Stimulated activated CD8-positive, alpha-beta memory T cell treated with anti-CD3 and anti-CD28 coated beads, Interleukin-15, amount 100 ng/mL, for 4 hours (primary cell): ENCODE measurements at regions not wholly inside any gene's neighbourhood (a gene's known extent, or its start where the extent isn't known, plus 50 kb on each side); places are given as distances from the start of the nearest gene placed in this dataset.
"Not testable (repeated sequence)": the region's sequence is repeated elsewhere in the genome, so short reads cannot be mapped to it uniquely, and the experiment has no call there.

Experiments used
- DNase-seq, 2 donors: peaks; one replicate each; pipeline ENCODE4 v3.0.0-alpha.2; 2020; ENCODE audit warnings: low read depth in 2 of 2

GRCh38 chr10:46645110-46645509, 66.2 kb downstream of the SYT15 start:
- not testable (repeated sequence) for DNase-seq

- DNase-seq = not testable (repeated sequence)
Observed at GRCh38 chr10:46646132-46646531, 67.2 kb downstream of the SYT15 start.

- not testable (repeated sequence) for DNase-seq
Observed at GRCh38 chr10:46650967-46651366, 72.0 kb downstream of the SYT15 start.

- DNase-seq = not testable (repeated sequence)
Observed at GRCh38 chr10:46657437-46657836, 78.5 kb downstream of the SYT15 start.

- DNase-seq = not testable (repeated sequence)
Observed at GRCh38 chr10:46660027-46660834, 81.3 kb downstream of the SYT15 start.

- not testable (repeated sequence) for DNase-seq
Observed at GRCh38 chr10:46660835-46661164, 81.9 kb downstream of the SYT15 start.

GRCh38 chr10:46665536-46665935, 86.6 kb downstream of the SYT15 start:
- not testable (repeated sequence) for DNase-seq

- DNase-seq = not testable (repeated sequence)
Observed at GRCh38 chr10:46668357-46668997, 89.5 kb downstream of the SYT15 start.

- DNase-seq = not testable (repeated sequence)
Observed at GRCh38 chr10:46677836-46678435, 99.0 kb downstream of the SYT15 start.

- DNase-seq = not testable (repeated sequence)
Observed at GRCh38 chr10:46691397-46691796, 112.5 kb downstream of the SYT15 start.

- DNase-seq = not testable (repeated sequence)
Observed at GRCh38 chr10:46693218-46693617, 114.3 kb downstream of the SYT15 start.

- DNase-seq = not testable (repeated sequence)
Observed at GRCh38 chr10:46717264-46717663, 138.3 kb downstream of the SYT15 start.

- not testable (repeated sequence) for DNase-seq
Observed at GRCh38 chr10:46718014-46718413, 139.1 kb downstream of the SYT15 start.

- not testable (repeated sequence) for DNase-seq
Observed at GRCh38 chr10:46720386-46720785, 141.5 kb downstream of the SYT15 start.

- DNase-seq = not testable (repeated sequence)
Observed at GRCh38 chr10:46720811-46721518, 142.0 kb downstream of the SYT15 start.

- DNase-seq = not testable (repeated sequence)
Observed at GRCh38 chr10:46724258-46724657, 145.3 kb downstream of the SYT15 start.

- not testable (repeated sequence) for DNase-seq
Observed at GRCh38 chr10:46728359-46728758, 149.4 kb downstream of the SYT15 start.

- not testable (repeated sequence) for DNase-seq
Observed at GRCh38 chr10:46730729-46731128, 151.8 kb downstream of the SYT15 start.

- DNase-seq = not testable (repeated sequence)
Observed at GRCh38 chr10:46733635-46734261, 154.8 kb downstream of the SYT15 start.

- DNase-seq = not testable (repeated sequence)
Observed at GRCh38 chr10:46734262-46734642, 155.3 kb downstream of the SYT15 start.

- not testable (repeated sequence) for DNase-seq
Observed at GRCh38 chr10:46739919-46740318, 161.0 kb downstream of the SYT15 start.
